ENCODE measurements at regions not wholly inside any gene's neighbourhood (a gene's known extent, or its start where the extent isn't known, plus 50 kb on each side); places are given as distances from the start of the nearest gene placed in this dataset.

GRCh38 chr13:67769063-67769986 is 539.2 kb upstream of the PCDH9 start:
- intact Hi-C loops (cut with DNase I): no loop called here
- no peak overlapping the region for H3K4me3 ChIP-seq
- no peaks in the 10 kb centered on the region for H3K27me3 ChIP-seq (ENCODE audit: low read depth)
- ATAC-seq: no peak
- H3K27ac ChIP-seq: no peak overlapping the region
- TF ChIP-seq CTCF (IDR thresholded peaks at IDR 0.05): no peak
- no peak for DNase-seq
- no peaks in the 10 kb centered on the region for H3K4me1 ChIP-seq
- no peaks in the 10 kb centered on the region for H3K9me3 ChIP-seq
- no peaks in the 10 kb centered on the region for H3K36me3 ChIP-seq

- intact Hi-C loops (cut with DNase I): no loop called here
- no peak overlapping the region for H3K27ac ChIP-seq
- no peak for ATAC-seq
- H3K9me3 ChIP-seq: no peaks in the 10 kb centered on the region
- no peaks in the 10 kb centered on the region for H3K4me1 ChIP-seq
- DNase-seq: no peak
- no peaks in the 10 kb centered on the region for H3K36me3 ChIP-seq
- no peak for TF ChIP-seq CTCF (IDR thresholded peaks at IDR 0.05)
- H3K4me3 ChIP-seq: no peak overlapping the region
- H3K27me3 ChIP-seq (ENCODE audit: low read depth): no peaks in the 10 kb centered on the region
Measured at GRCh38 chr13:67763984-67764383, 533.8 kb upstream of the PCDH9 start.

- intact Hi-C loops (cut with DNase I): no loop called here
- H3K36me3 ChIP-seq: no peaks in the 10 kb centered on the region
Measured at GRCh38 chr13:67763384-67763783, 533.2 kb upstream of the PCDH9 start.

GRCh38 chr13:67758975-67759374 is 528.8 kb upstream of the PCDH9 start:
- intact Hi-C loops (cut with DNase I): no loop called here
- Histone ChIP-seq H3K27me3 (ENCODE audit: low read depth) (no peaks in the 10 kb centered on the region), H3K4me3 (no peak overlapping the region), H3K27ac (no peak overlapping the region), H3K36me3 (no peaks in the 10 kb centered on the region), H3K4me1 (no peaks in the 10 kb centered on the region), H3K9me3 (no peaks in the 10 kb centered on the region)
- TF ChIP-seq CTCF (IDR thresholded peaks at IDR 0.05): no peak
- ATAC-seq (no peak), DNase-seq (no peak)

More at GRCh38 chr13:67763384-67763783, 533.2 kb upstream of the PCDH9 start:
- Histone ChIP-seq H3K9me3 (no peaks in the 10 kb centered on the region), H3K4me3 (no peak overlapping the region), H3K4me1 (no peaks in the 10 kb centered on the region), H3K27ac (no peak overlapping the region), H3K27me3 (ENCODE audit: low read depth) (no peaks in the 10 kb centered on the region)
- ATAC-seq (no peak), DNase-seq (no peak)
- no peak for TF ChIP-seq CTCF (IDR thresholded peaks at IDR 0.05)

GRCh38 chr13:67754012-67754411 is 523.9 kb upstream of the PCDH9 start:
- no peak for TF ChIP-seq CTCF (IDR thresholded peaks at IDR 0.05)
- Histone ChIP-seq H3K36me3 (no peaks in the 10 kb centered on the region), H3K4me3 (no peak overlapping the region), H3K27ac (no peak overlapping the region), H3K27me3 (ENCODE audit: low read depth) (no peaks in the 10 kb centered on the region), H3K9me3 (no peaks in the 10 kb centered on the region), H3K4me1 (no peaks in the 10 kb centered on the region)
- DNase-seq: no peak
- no peak for ATAC-seq
- intact Hi-C loops (cut with DNase I): no loop called here

Measured in lower lobe of right lung (tissue), 2 donors.